H1 (cell line): ENCODE measurements at regions not wholly inside any gene's neighbourhood (a gene's known extent, or its start where the extent isn't known, plus 50 kb on each side); places are given as distances from the start of the nearest gene placed in this dataset.

Experiments used
- CTCF ChIA-PET: fragments of 300-600 bp; sonication (Branson Sonifier 250); formaldehyde crosslinking; loops from one replicate; lab custom pipeline; 2021; ENCODE audit not compliant: partially characterized antibody; lab: Charles Lee
- POLR2A ChIA-PET: fragments of 300-600 bp; sonication (Branson Sonifier 250); formaldehyde crosslinking; loops from one replicate; lab custom pipeline; 2021; ENCODE audit warnings: inconsistent platforms; ENCODE audit not compliant: partially characterized antibody; lab: Charles Lee
- DNase-seq, 2 experiments: peaks; one replicate each; pipeline versions ENCODE4 v3.0.0 to v3.0.0-alpha.2; 2010 to 2022; ENCODE audit warnings: low spot score in 2 of 2, low read depth in 1 of 2, mixed read lengths in 1 of 2
- FAIRE-seq: peaks from 2 replicates; lab custom pipeline; 2011; peaks lifted over from hg19 to GRCh38; lab: Jason Lieb, UNC
- H2AFZ ChIP-seq: 2 replicates; pipeline ENCODE4 v1.8.1; 2012; ENCODE audit warnings: low read length, inconsistent platforms
- H2AK5ac ChIP-seq: 2 replicates; pipeline ENCODE4 v1.6.1; 2013; ENCODE audit warnings: low read depth, low read length
- H2BK120ac ChIP-seq: replicated peaks from 2 replicates; pipeline ENCODE3; 2013; ENCODE audit warnings: low read depth, low read length, inconsistent platforms
- H2BK12ac ChIP-seq: 2 replicates; pipeline ENCODE4 v1.6.1; 2013; ENCODE audit warnings: low read depth, low read length
- H2BK15ac ChIP-seq: 2 replicates; pipeline ENCODE4 v1.6.1; 2013; ENCODE audit warnings: low read length
- H2BK20ac ChIP-seq: 2 replicates; pipeline ENCODE4 v1.6.1; 2013; ENCODE audit warnings: low read length
- H2BK5ac ChIP-seq: 2 replicates; pipeline ENCODE4 v1.6.1; 2013; ENCODE audit warnings: low read depth, low read length
- H3K14ac ChIP-seq: 2 replicates; pipeline ENCODE4 v1.6.1; 2013; ENCODE audit warnings: inconsistent platforms; ENCODE audit not compliant: insufficient read length
- H3K18ac ChIP-seq: 2 replicates; pipeline ENCODE4 v1.6.1; 2013; ENCODE audit warnings: low read length; ENCODE audit errors: extremely low read depth
- H3K23ac ChIP-seq: 2 replicates; pipeline ENCODE4 v1.6.1; 2013; ENCODE audit warnings: inconsistent platforms; ENCODE audit not compliant: insufficient read length
- H3K23me2 ChIP-seq: 2 replicates; pipeline ENCODE4 v1.6.1; 2013; ENCODE audit warnings: low read depth, low read length
- H3K27ac ChIP-seq: 2 replicates; pipeline ENCODE4 v1.6.1; 2011; ENCODE audit warnings: low read depth, low read length, inconsistent platforms
- H3K27me3 ChIP-seq, 4 experiments: replicated peaks in 1 of 4; 1 replicate in 1 of 4; 2 replicates in 3 of 4; pipeline versions ENCODE4 v1.6.1 to v1.8.1; 2011 to 2013; ENCODE audit warnings: low read length in 3 of 4, mild to moderate bottlenecking in 3 of 4, inconsistent platforms in 2 of 4, mixed read lengths in 2 of 4, moderate library complexity in 1 of 4; ENCODE audit not compliant: control insufficient read depth in 3 of 4, insufficient read depth in 3 of 4; ENCODE audit errors: extremely low read depth in 1 of 4
- H3K36me3 ChIP-seq, 4 experiments: 2 replicates each; pipeline versions ENCODE4 v1.6.1 to v1.8.1; 2011 to 2013; ENCODE audit warnings: mild to moderate bottlenecking in 4 of 4, low read length in 3 of 4, moderate library complexity in 2 of 4, control low read depth in 1 of 4, inconsistent platforms in 1 of 4; ENCODE audit not compliant: insufficient read depth in 4 of 4, control insufficient read depth in 2 of 4
- H3K4ac ChIP-seq: replicated peaks from 2 replicates; pipeline ENCODE3; 2013; ENCODE audit warnings: low read length, low read depth, mixed read lengths, inconsistent platforms; ENCODE audit not compliant: insufficient read length
- H3K4me1 ChIP-seq, 4 experiments: replicated peaks in 1 of 4; 1 replicate in 1 of 4; 2 replicates in 3 of 4; pipeline versions ENCODE4 v1.6.1 to v1.8.1; 2011 to 2013; ENCODE audit warnings: low read length in 3 of 4, inconsistent platforms in 2 of 4, mixed read lengths in 1 of 4; ENCODE audit not compliant: insufficient read depth in 4 of 4, control insufficient read depth in 3 of 4
- H3K4me2 ChIP-seq, 2 experiments: 2 replicates each; pipeline versions ENCODE4 v1.6.1 to v1.8.1; 2011 to 2013; ENCODE audit warnings: low read depth in 2 of 2, low read length in 2 of 2, control low read depth in 1 of 2, inconsistent platforms in 1 of 2, mild to moderate bottlenecking in 1 of 2; ENCODE audit not compliant: insufficient read depth in 1 of 2
- H3K4me3 ChIP-seq, 4 experiments: fragments of 200-600, 300-600 bp in 1 of 4; sonication (generic), shearing (Covaris generic), sonication (Bioruptor Twin) in 1 of 4; 2 replicates each; pipeline versions ENCODE4 v1.5.1 to v1.8.1; 2011 to 2016; ENCODE audit warnings: low read length in 4 of 4, low read depth in 3 of 4, control low read depth in 2 of 4, inconsistent platforms in 2 of 4, mild to moderate bottlenecking in 2 of 4, mixed read lengths in 1 of 4, moderate library complexity in 1 of 4; ENCODE audit not compliant: insufficient read depth in 2 of 4; ENCODE audit errors: extremely low read depth in 1 of 4
- H3K56ac ChIP-seq: replicated peaks from 2 replicates; pipeline ENCODE3; 2013; ENCODE audit warnings: low read depth, mild to moderate bottlenecking, mixed read lengths, low read length, inconsistent platforms; ENCODE audit not compliant: insufficient read length
- H3K79me1 ChIP-seq: 2 replicates; pipeline ENCODE4 v1.6.1; 2013; ENCODE audit warnings: low read depth, low read length, control low read depth
- H3K79me2 ChIP-seq, 2 experiments: 2 replicates each; pipeline versions ENCODE4 v1.6.1 to v1.8.1; 2012 to 2013; ENCODE audit warnings: low read length in 2 of 2, mild to moderate bottlenecking in 2 of 2, inconsistent platforms in 1 of 2; ENCODE audit not compliant: insufficient read depth in 2 of 2, control insufficient read depth in 1 of 2
- H3K9ac ChIP-seq, 4 experiments: replicated peaks in 1 of 4; 1 replicate in 1 of 4; 2 replicates in 3 of 4; pipeline versions ENCODE4 v1.6.1 to v1.8.1; 2011 to 2013; ENCODE audit warnings: low read depth in 3 of 4, low read length in 3 of 4, control low read depth in 2 of 4, mild to moderate bottlenecking in 2 of 4, moderate library complexity in 2 of 4, inconsistent platforms in 1 of 4; ENCODE audit errors: extremely low read depth in 1 of 4
- H3K9me3 ChIP-seq, 2 experiments: 2 replicates each; pipeline versions ENCODE4 v1.6.1 to v1.8.1; 2012 to 2013; ENCODE audit warnings: mild to moderate bottlenecking in 2 of 2, moderate library complexity in 2 of 2, control low read depth in 1 of 2, inconsistent platforms in 1 of 2, low read depth in 1 of 2, low read length in 1 of 2, mixed read lengths in 1 of 2; ENCODE audit not compliant: insufficient read depth in 2 of 2
- H4K20me1 ChIP-seq, 2 experiments: replicated peaks in 1 of 2; 2 replicates each; pipeline versions ENCODE3 to v1.8.1; 2011 to 2013; ENCODE audit warnings: inconsistent platforms in 2 of 2, low read length in 2 of 2, mild to moderate bottlenecking in 1 of 2; ENCODE audit not compliant: insufficient read depth in 2 of 2, control insufficient read depth in 1 of 2
- H4K5ac ChIP-seq: 2 replicates; pipeline ENCODE4 v1.6.1; 2013; ENCODE audit warnings: low read length, low read depth, mixed read lengths, inconsistent platforms; ENCODE audit not compliant: insufficient read length
- H4K8ac ChIP-seq: 2 replicates; pipeline ENCODE4 v1.8.0; 2013; ENCODE audit warnings: mild to moderate bottlenecking, moderate library complexity, low read length, inconsistent platforms; ENCODE audit not compliant: insufficient read depth; ENCODE audit errors: extremely low read depth
- H4K91ac ChIP-seq: replicated peaks from 2 replicates; pipeline ENCODE3; 2013; ENCODE audit warnings: low read length, mixed read lengths, inconsistent platforms; ENCODE audit not compliant: insufficient read length
- CTBP2 ChIP-seq: IDR thresholded peaks from 2 replicates; pipeline ENCODE4 v1.7.0; 2011; ENCODE audit warnings: borderline replicate concordance, mild to moderate bottlenecking, moderate library complexity, mixed read lengths, low read length; ENCODE audit not compliant: insufficient read depth, insufficient read length
- WGBS, 2 experiments: shearing (Covaris generic) in 1 of 2; methylation state at CpG; one replicate each; pipeline versions ENCODE4 v1.1.6 to v1.1.7; 2013 to 2015; ENCODE audit warnings: low lambda C conversion rate in 2 of 2, mixed read lengths in 2 of 2, inconsistent platforms in 1 of 2, low coverage in 1 of 2, missing lambda C conversion rate in 1 of 2; ENCODE audit not compliant: insufficient replicate concordance in 2 of 2, insufficient coverage in 1 of 2, insufficient read length in 1 of 2; ENCODE audit errors: extremely low coverage in 1 of 2, missing lambda C conversion rate in 1 of 2; 5-methylcytosine and 5-hydroxymethylcytosine counted together

DNA sequence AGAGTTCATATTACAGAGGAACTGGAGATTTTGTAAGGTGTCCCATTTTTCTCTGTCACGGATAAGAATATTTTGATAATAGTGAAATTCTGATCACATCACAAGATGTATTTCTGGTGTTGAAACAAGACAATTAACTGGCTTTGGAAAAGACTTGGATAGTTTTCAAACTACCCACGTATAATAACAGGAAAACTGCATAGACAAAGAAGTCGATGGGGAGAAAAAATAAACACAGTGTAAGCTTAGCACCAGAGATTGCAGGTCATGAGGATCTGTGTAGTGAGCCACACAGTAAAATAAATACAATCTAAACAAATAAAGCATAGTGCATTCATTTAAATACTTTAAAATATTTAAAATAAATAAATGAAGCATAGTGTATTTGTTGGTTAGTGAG lies 452.3 kb upstream of the ADAMTS5 start:
- Histone ChIP-seq H2BK20ac (no peak overlapping the region), H3K27ac (no peak overlapping the region), H4K20me1 (no peaks in the 10 kb centered on the region), H3K79me2 (no peaks in the 10 kb centered on the region), H3K9ac (no peak overlapping the region), H3K23ac (no peak overlapping the region), H2BK120ac (no peak overlapping the region), H4K5ac (no peak overlapping the region), H3K27me3 (no peaks in the 10 kb centered on the region), H3K56ac (no peak overlapping the region), H2BK12ac (no peak overlapping the region), H3K14ac (no peak overlapping the region), H3K4me1 (peaks cover 0 to 5% (median 2%) of the 10 kb centered on the region in 4 experiments; a peak in 3 of 7 replicates), H2BK5ac (no peak overlapping the region), H4K91ac (no peak overlapping the region), H3K4me3 (no peak overlapping the region), H3K36me3 (no peaks in the 10 kb centered on the region), H2AK5ac (no peak overlapping the region), H3K23me2 (no peaks in the 10 kb centered on the region), H3K4me2 (no peak overlapping the region), H4K8ac (no peak overlapping the region), H3K9me3 (no peaks in the 10 kb centered on the region), H2AFZ (no peak overlapping the region), H2BK15ac (no peak overlapping the region), H3K18ac (no peak overlapping the region), H3K4ac (no peak overlapping the region), H3K79me1 (no peaks in the 10 kb centered on the region)
- ChIA-PET CTCF (no interaction called here), POLR2A (no interaction called here)
- no peak for DNase-seq
- FAIRE-seq: no peak
- WGBS, 2 experiments: 93% methylated on average over 3 of the region's 3 CpGs; no CpG with 5 or more reads in 1 of the 2 experiments
- TF ChIP-seq CTBP2: no peak
